ENCODE measurements at regions not wholly inside any gene's neighbourhood (a gene's known extent, or its start where the extent isn't known, plus 50 kb on each side); places are given as distances from the start of the nearest gene placed in this dataset.

GRCh38 chr5:115402822-115403577, 106.5 kb upstream of the CCDC112 start:
- no peak for DNase-seq (ENCODE audit: low spot score)

- DNase-seq (ENCODE audit: low spot score): no peak
Measured at GRCh38 chr5:115402092-115402491, 105.6 kb upstream of the CCDC112 start.

- DNase-seq (ENCODE audit: low spot score): no peak
Measured at GRCh38 chr5:115398719-115399118, 102.3 kb upstream of the CCDC112 start.

GRCh38 chr5:115396688-115397087, 100.2 kb upstream of the CCDC112 start:
- no peak for DNase-seq (ENCODE audit: low spot score)

- DNase-seq (ENCODE audit: low spot score): no peak
Measured at GRCh38 chr5:115396081-115396480, 99.6 kb upstream of the CCDC112 start.

- no peak for DNase-seq (ENCODE audit: low spot score)
Measured at GRCh38 chr5:115394531-115394930, 98.1 kb upstream of the CCDC112 start.

GRCh38 chr5:115393239-115393638, 96.8 kb upstream of the CCDC112 start:
- DNase-seq (ENCODE audit: low spot score): no peak

GRCh38 chr5:115392611-115393010, 96.2 kb upstream of the CCDC112 start:
- no peak for DNase-seq (ENCODE audit: low spot score)

- DNase-seq (ENCODE audit: low spot score): no peak
Measured at GRCh38 chr5:115391780-115392179, 95.3 kb upstream of the CCDC112 start.

GRCh38 chr5:115389799-115390382, 93.4 kb upstream of the CCDC112 start:
- no peak for DNase-seq (ENCODE audit: low spot score)

GRCh38 chr5:115389034-115389798, 92.8 kb upstream of the CCDC112 start:
- DNase-seq (ENCODE audit: low spot score): no peak

GRCh38 chr5:115388240-115388639, 91.8 kb upstream of the CCDC112 start:
- DNase-seq (ENCODE audit: low spot score): no peak

- DNase-seq (ENCODE audit: low spot score): no peak
Measured at GRCh38 chr5:115387816-115388215, 91.4 kb upstream of the CCDC112 start.

GRCh38 chr5:115386657-115387056, 90.2 kb upstream of the CCDC112 start:
- DNase-seq (ENCODE audit: low spot score): no peak

- no peak for DNase-seq (ENCODE audit: low spot score)
Measured at GRCh38 chr5:115384587-115385375, 88.3 kb upstream of the CCDC112 start.

- DNase-seq (ENCODE audit: low spot score): no peak
Measured at GRCh38 chr5:115382989-115383388, 86.5 kb upstream of the CCDC112 start.

- DNase-seq (ENCODE audit: low spot score): no peak
Measured at GRCh38 chr5:115381911-115382662, 85.6 kb upstream of the CCDC112 start.

GRCh38 chr5:115379622-115380344, 83.3 kb upstream of the CCDC112 start:
- no peak for DNase-seq (ENCODE audit: low spot score)

GRCh38 chr5:115378754-115379153, 82.3 kb upstream of the CCDC112 start:
- no peak for DNase-seq (ENCODE audit: low spot score)

- no peak for DNase-seq (ENCODE audit: low spot score)
Measured at GRCh38 chr5:115377468-115378217, 81.2 kb upstream of the CCDC112 start.
